NCI-H2107 treated with DMSO at 0.1 percent for 48 hours (cell line): ENCODE measurements at regions not wholly inside any gene's neighbourhood (a gene's known extent, or its start where the extent isn't known, plus 50 kb on each side); places are given as distances from the start of the nearest gene placed in this dataset.

Experiments
- DNase-seq: peaks from one replicate; lab custom pipeline; 2025; ENCODE audit not compliant: unreplicated experiment; lab: John Stamatoyannopoulos, UW

- no peak for DNase-seq
These were observed 234.7 kb upstream of the SDK2 start for GRCh38 chr17:73878923-73879322.

DNA sequence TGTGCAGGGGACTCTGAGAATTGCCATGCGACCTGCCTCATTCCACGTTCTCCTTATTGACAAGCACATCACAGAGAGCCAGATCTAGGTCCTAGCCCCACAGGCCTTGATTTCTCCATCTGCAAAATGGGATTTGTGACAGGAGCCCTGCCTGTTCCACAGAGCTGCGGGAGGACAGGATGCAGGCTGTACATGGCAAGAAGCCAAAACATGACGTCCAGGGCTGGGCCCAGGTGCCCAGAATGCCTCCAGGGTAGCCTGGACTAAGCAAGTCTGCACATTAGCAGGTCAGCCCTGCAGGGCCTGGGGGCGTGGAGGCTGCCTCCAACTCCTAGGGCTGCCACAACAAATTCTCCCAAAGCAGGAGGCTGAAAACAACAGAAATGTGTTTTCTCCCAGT is 235.7 kb upstream of the SDK2 start:
- no peak for DNase-seq

DNA sequence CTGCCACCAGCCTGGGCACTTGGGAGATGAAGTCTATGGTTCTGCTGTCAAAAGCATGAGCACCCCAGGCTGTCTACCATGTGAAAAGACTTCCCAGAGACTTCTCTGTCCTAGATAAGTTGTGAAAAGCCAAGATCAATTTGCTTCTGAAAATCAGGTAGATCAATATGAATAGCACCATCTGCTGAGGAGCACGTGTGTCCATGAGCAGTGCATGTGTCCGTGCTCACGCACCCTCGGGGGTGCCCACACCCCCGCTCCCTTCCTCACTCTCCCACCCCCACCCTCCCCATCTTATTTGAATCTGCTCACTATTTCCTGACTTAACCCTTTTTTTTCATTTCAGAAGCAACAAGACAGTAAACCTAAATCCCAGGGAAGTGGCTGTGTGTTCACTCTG is 238.3 kb upstream of the SDK2 start:
- DNase-seq, result no peak

GRCh38 chr17:73883175-73883574 is 238.9 kb upstream of the SDK2 start:
- no peak for DNase-seq

GRCh38 chr17:73887739-73888138 is 243.5 kb upstream of the SDK2 start:
- DNase-seq, result no peak

- no peak for DNase-seq
These were observed 244.6 kb upstream of the SDK2 start for GRCh38 chr17:73888862-73889261.

GRCh38 chr17:73889439-73889838 is 245.2 kb upstream of the SDK2 start:
- no peak for DNase-seq

DNA sequence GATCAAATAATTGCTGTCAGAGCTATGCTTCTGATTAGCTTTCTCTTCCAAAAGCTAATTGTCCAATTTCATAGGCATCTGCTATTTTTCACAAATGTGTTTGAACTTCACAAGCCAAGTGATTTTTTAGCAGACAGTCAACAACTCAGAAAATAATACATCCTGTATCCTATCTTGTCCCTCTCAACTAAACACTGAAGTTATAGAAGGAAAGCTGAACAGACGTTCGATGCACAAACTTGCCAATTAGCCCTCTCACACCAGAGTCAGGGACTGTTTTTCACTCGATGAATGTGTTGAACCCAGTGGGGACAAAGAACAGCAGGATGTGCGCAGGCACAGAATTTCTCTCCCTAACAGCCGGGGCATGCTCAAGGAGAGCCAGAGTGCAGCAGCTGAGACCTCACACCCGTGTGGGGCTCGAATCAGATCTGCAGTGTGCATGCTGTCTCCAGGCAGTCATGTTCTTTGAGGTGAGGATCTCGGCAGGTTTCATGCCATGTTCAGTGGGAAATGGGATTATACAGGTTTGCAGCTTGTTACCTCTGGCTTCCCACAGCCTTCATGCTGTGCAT is 246.7 kb upstream of the SDK2 start:
- no peak for DNase-seq

DNA sequence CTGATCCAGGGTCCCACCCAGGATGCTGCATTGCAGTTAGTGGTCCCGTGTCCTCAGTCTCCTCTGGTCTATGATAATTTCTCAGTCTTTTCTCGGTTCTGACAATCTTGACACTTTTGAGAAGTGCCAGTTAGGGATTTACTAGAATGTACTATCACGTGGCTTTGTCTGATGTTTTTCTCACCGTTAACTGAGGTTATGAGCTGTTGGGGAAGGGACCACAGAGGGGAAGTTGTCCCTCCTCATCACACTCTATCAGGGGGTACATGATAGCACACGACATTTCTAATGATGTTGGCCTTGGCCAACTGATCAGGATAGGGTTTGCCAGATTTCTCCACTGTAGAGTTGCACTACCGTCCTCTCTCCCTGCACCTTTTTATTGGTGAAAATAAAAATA is 250.9 kb upstream of the SDK2 start:
- no peak for DNase-seq

- no peak for DNase-seq
These were observed 252.7 kb upstream of the SDK2 start for GRCh38 chr17:73896966-73897365.

- DNase-seq, result no peak
These were observed 255.6 kb upstream of the SDK2 start for GRCh38 chr17:73899839-73900238.

GRCh38 chr17:73900516-73900915 is 256.3 kb upstream of the SDK2 start:
- no peak for DNase-seq

GRCh38 chr17:73901249-73901648 is 257.0 kb upstream of the SDK2 start:
- DNase-seq, result no peak

GRCh38 chr17:73901661-73902415 is 257.6 kb upstream of the SDK2 start:
- DNase-seq, result no peak

GRCh38 chr17:73902416-73903181 is 258.4 kb upstream of the SDK2 start:
- DNase-seq, result peak; percentile 31

DNA sequence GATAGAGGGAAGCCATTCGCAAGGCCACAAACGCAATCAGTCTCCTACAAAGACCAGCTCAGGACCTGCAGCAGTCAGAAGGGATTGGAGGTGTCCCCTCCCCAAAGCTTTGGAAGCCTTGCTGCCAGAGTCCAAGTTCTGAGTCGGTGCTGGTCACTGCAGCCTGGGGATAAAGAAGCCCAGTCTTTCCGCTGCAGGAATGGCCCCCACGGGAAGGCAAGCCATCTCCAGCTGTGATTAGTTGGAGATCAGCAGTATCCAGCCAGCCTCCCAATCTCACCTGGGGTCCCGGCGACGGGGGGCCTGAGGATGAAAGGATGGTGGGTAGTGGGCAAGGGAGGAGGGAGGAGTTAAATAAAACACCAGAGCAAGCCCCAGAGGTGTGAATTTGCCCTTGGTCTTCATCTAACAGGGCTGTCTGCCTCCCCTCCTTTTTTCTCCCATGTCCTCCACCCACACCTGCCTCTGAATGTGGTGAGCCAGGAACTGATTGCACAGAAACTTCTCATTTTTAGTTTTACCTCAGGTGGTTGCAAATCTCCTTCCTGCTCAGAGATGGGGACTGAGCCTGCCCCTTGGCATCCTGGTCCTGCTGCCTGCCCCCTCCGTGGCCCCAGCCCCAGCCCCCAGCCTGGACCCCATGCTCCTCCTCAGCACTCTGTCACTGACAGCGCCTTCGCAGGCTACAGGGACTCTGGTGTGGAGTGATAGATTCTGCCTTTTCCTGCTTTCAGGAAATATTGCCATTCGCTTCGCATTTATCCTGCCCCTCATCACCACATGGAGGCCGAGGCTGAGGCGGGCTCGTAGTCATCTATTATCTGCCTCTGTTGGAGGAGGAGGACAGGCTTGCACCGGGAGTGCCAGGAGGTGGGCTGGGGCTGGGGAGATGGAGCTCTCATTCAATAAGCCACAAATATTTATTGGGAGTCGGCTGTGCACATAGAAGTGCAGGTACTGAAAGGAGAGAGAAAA is 262.9 kb upstream of the SDK2 start:
- no peak for DNase-seq

GRCh38 chr17:73909186-73909585 is 264.9 kb upstream of the SDK2 start:
- no peak for DNase-seq

DNA sequence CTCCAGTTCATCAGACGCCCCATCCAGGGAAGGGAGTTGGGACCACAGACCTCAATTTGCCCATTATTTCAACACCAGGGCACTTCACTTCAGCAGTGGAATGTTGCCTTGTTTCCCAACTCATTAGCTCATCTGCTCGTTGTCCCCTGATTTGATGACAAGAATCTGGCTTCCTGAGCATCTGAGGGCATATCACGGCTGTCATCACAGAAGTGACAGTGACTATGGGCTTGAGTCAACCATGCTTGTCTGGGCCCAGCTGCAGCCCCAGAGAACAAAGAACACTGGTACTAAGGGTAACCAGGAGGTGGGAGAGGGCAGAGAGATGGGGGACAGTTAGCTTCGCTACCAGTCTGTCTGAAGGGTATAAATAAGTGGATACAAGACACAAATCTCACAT is 266.0 kb upstream of the SDK2 start:
- no peak for DNase-seq

DNA sequence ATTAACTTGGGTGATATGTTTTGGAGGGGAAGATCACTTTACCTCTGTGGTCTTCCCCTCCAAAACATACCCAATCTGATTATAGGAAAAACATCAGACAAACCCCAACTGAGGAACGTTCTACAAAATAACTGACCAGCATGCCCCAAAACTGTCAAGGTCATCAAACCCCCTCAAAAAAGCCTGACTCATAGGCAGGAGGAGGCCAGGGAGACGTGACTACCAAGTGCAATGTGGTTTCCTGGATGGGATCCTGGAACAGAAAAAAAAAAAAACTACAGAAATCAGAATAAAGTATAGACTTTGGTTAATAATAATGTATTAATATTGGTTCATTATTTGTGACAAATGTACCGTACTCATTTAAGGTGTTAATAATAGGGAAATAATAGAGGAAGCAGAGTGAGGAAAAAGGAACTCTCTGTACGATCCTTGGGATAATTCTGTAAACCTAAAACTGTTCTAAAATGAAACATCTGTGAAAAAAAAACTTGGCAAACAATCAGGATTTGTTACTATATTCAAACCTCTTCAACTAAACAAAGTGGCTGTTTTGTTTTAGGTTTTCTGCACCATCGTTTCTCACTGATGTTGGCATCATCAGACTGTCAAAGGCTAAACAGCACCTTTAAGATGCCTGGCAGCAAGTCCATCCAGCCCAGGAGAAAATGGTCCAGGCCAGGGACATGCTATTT is 266.7 kb upstream of the SDK2 start:
- no peak for DNase-seq

- no peak for DNase-seq
These were observed 267.6 kb upstream of the SDK2 start for GRCh38 chr17:73911726-73912372.
